Neural progenitor cell (in vitro differentiated cells): ENCODE measurements at regions not wholly inside any gene's neighbourhood (a gene's known extent, or its start where the extent isn't known, plus 50 kb on each side); places are given as distances from the start of the nearest gene placed in this dataset.

Experiments used
- DNase-seq: peaks from one replicate; pipeline ENCODE4 v3.0.0-alpha.2; 2016; ENCODE audit warnings: low spot score
- H2AFZ ChIP-seq: fragments of 200-600 bp; sonication (generic); replicated peaks from 2 replicates; pipeline ENCODE4 v1.6.1; 2016; ENCODE audit warnings: antibody characterized with exemption
- H3F3A ChIP-seq: fragments of 200-600 bp; sonication (generic); 2 replicates; pipeline ENCODE4 v1.6.1; 2016; ENCODE audit warnings: antibody characterized with exemption, low read depth
- H3K27ac ChIP-seq: fragments of 200-600 bp; sonication (generic); 2 replicates; pipeline ENCODE4 v1.5.1; 2016; ENCODE audit warnings: mild to moderate bottlenecking
- H3K27me3 ChIP-seq: fragments of 200-600 bp; sonication (generic); 2 replicates; pipeline ENCODE4 v1.6.1; 2016; ENCODE audit warnings: mild to moderate bottlenecking, moderate library complexity
- H3K36me3 ChIP-seq: fragments of 200-600 bp; sonication (generic); 2 replicates; pipeline ENCODE4 v1.5.1; 2016
- H3K4me1 ChIP-seq: fragments of 200-600 bp; sonication (generic); 2 replicates; pipeline ENCODE4 v1.6.1; 2016; ENCODE audit warnings: mixed run types
- H3K4me2 ChIP-seq: fragments of 200-600 bp; sonication (generic); 2 replicates; pipeline ENCODE4 v1.6.1; 2016
- H3K4me3 ChIP-seq: fragments of 200-600 bp; sonication (generic); 2 replicates; pipeline ENCODE4 v1.5.1; 2016
- H3K79me2 ChIP-seq: fragments of 200-600 bp; sonication (generic); 2 replicates; pipeline ENCODE4 v1.6.1; 2016; ENCODE audit warnings: low read depth
- H3K9ac ChIP-seq: fragments of 200-600 bp; sonication (generic); 2 replicates; pipeline ENCODE4 v1.6.1; 2016
- H3K9me3 ChIP-seq: fragments of 200-600 bp; sonication (generic); 2 replicates; pipeline ENCODE4 v1.5.1; 2016; ENCODE audit warnings: low read depth
- H4K20me1 ChIP-seq: fragments of 200-600 bp; sonication (generic); 2 replicates; pipeline ENCODE4 v1.6.1; 2016; ENCODE audit warnings: low read depth
- H3K27ac Mint-ChIP-seq: 3 replicates; pipeline ENCODE4 v1.8.0; 2021; ENCODE audit warnings: mixed read lengths
- H3K27me3 Mint-ChIP-seq: 2 replicates; pipeline ENCODE4 v1.8.0; 2022; ENCODE audit warnings: low read depth, mild to moderate bottlenecking, inconsistent platforms, moderate library complexity, mixed read lengths; ENCODE audit not compliant: insufficient read depth
- H3K36me3 Mint-ChIP-seq: 3 replicates; pipeline ENCODE4 v1.8.0; 2021; ENCODE audit warnings: mixed read lengths
- H3K4me1 Mint-ChIP-seq: 3 replicates; pipeline ENCODE4 v1.8.0; 2021; ENCODE audit warnings: mixed read lengths
- H3K4me3 Mint-ChIP-seq: 3 replicates; pipeline ENCODE4 v1.8.0; 2021; ENCODE audit warnings: mild to moderate bottlenecking, moderate library complexity, mixed read lengths
- H3K9me3 Mint-ChIP-seq: 3 replicates; pipeline ENCODE4 v1.8.0; 2020; ENCODE audit warnings: mixed read lengths
- EZH2 ChIP-seq: fragments of 200-600 bp; sonication (generic); IDR thresholded peaks from 2 replicates; pipeline ENCODE4 v1.6.1; 2017; ENCODE audit warnings: antibody characterized with exemption, mild to moderate bottlenecking, moderate library complexity
- EZH2phosphoT487 ChIP-seq: fragments of 200-600 bp; sonication (generic); IDR thresholded peaks from 2 replicates; pipeline ENCODE4 v1.6.1; 2017; ENCODE audit warnings: antibody characterized with exemption
- TF ChIP-seq, protein P1 (sequence below): fragments of 200-600 bp; sonication (generic); IDR thresholded peaks from 2 replicates; pipeline ENCODE4 v1.5.1; 2017; ENCODE audit warnings: antibody characterized with exemption, mild to moderate bottlenecking

DNA sequence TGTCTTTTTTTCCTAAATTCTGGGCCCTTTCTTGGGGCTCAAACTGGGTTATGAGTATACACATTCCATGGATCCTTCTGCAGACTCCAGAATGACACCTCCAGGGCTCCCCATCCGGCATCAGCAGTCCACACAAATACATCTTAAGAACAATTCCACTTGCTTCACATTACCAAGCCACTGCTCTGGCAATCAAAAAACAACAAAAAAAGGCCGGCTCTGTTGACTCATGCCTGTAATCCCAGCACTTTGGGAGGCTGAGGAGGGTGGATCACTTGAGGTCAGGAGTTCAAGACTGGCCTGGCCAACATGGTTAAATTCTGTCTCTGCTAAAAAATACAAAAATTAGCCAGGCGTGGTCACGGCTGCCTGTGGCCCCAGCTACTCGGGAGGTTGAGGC, 49.9 kb upstream of the LPP start:
- Histone ChIP-seq H3K9ac (no peak overlapping the region), H3K9me3 (no peaks in the 10 kb centered on the region), H3K4me3 (no peak overlapping the region), H3K27ac (no peak overlapping the region), H3K27me3 (no peaks in the 10 kb centered on the region), H4K20me1 (no peaks in the 10 kb centered on the region), H3K79me2 (no peaks in the 10 kb centered on the region), H3K4me2 (no peak overlapping the region), H3F3A (peaks cover 11% of the 10 kb centered on the region), H2AFZ (no peak overlapping the region), H3K36me3 (no peaks in the 10 kb centered on the region), H3K4me1 (peaks cover 15% of the 10 kb centered on the region)
- Mint-ChIP-seq H3K27me3 (peaks cover 5% of the 10 kb centered on the region), H3K9me3 (peaks cover 16% of the 10 kb centered on the region), H3K36me3 (no peaks in the 10 kb centered on the region), H3K27ac (no peak overlapping the region), H3K4me3 (no peak overlapping the region), H3K4me1 (peaks cover 25% of the 10 kb centered on the region)
- DNase-seq, result no peak
- TF ChIP-seq EZH2phosphoT487 (no peak), EZH2 (no peak)
- TF ChIP-seq, protein P1, sequence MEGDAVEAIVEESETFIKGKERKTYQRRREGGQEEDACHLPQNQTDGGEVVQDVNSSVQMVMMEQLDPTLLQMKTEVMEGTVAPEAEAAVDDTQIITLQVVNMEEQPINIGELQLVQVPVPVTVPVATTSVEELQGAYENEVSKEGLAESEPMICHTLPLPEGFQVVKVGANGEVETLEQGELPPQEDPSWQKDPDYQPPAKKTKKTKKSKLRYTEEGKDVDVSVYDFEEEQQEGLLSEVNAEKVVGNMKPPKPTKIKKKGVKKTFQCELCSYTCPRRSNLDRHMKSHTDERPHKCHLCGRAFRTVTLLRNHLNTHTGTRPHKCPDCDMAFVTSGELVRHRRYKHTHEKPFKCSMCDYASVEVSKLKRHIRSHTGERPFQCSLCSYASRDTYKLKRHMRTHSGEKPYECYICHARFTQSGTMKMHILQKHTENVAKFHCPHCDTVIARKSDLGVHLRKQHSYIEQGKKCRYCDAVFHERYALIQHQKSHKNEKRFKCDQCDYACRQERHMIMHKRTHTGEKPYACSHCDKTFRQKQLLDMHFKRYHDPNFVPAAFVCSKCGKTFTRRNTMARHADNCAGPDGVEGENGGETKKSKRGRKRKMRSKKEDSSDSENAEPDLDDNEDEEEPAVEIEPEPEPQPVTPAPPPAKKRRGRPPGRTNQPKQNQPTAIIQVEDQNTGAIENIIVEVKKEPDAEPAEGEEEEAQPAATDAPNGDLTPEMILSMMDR, result no peak
